ENCODE measurements at regions not wholly inside any gene's neighbourhood (a gene's known extent, or its start where the extent isn't known, plus 50 kb on each side); places are given as distances from the start of the nearest gene placed in this dataset.
"Not testable (repeated sequence)": the region's sequence is repeated elsewhere in the genome, so short reads cannot be mapped to it uniquely, and the experiment has no call there.

GRCh38 chr20:47888351-47888750, 103.1 kb upstream of the SULF2 start:
- DNase-seq (ENCODE audit: insufficient read length) (no peak), FAIRE-seq (no peak)
- no peak for TF ChIP-seq TAF1 (IDR thresholded peaks at IDR 0.05; ENCODE audit: borderline replicate concordance, low read depth, low read length)
- no peak for TF ChIP-seq POLR2AphosphoS5 (IDR thresholded peaks at IDR 0.05; ENCODE audit: low read depth, low read length)
- no peak for TF ChIP-seq POLR2A (IDR thresholded peaks at IDR 0.05; ENCODE audit: low read depth, low read length)

GRCh38 chr20:47887477-47888080, 102.3 kb upstream of the SULF2 start:
- DNase-seq (ENCODE audit: insufficient read length) (no peak), FAIRE-seq (no peak)
- TF ChIP-seq TAF1 (IDR thresholded peaks at IDR 0.05; ENCODE audit: borderline replicate concordance, low read depth, low read length) (no peak), POLR2A (IDR thresholded peaks at IDR 0.05; ENCODE audit: low read depth, low read length) (no peak), POLR2AphosphoS5 (IDR thresholded peaks at IDR 0.05; ENCODE audit: low read depth, low read length) (no peak)

GRCh38 chr20:47887064-47887463, 101.8 kb upstream of the SULF2 start:
- DNase-seq (ENCODE audit: insufficient read length) (no peak), FAIRE-seq (no peak)
- TF ChIP-seq TAF1 (IDR thresholded peaks at IDR 0.05; ENCODE audit: borderline replicate concordance, low read depth, low read length) (no peak), POLR2A (IDR thresholded peaks at IDR 0.05; ENCODE audit: low read depth, low read length) (no peak), POLR2AphosphoS5 (IDR thresholded peaks at IDR 0.05; ENCODE audit: low read depth, low read length) (no peak)

- FAIRE-seq (no peak), DNase-seq (ENCODE audit: insufficient read length) (no peak)
- TF ChIP-seq POLR2AphosphoS5 (IDR thresholded peaks at IDR 0.05; ENCODE audit: low read depth, low read length) (no peak), TAF1 (IDR thresholded peaks at IDR 0.05; ENCODE audit: borderline replicate concordance, low read depth, low read length) (no peak), POLR2A (IDR thresholded peaks at IDR 0.05; ENCODE audit: low read depth, low read length) (no peak)
These were observed 101.3 kb upstream of the SULF2 start for GRCh38 chr20:47886454-47887041.

DNA sequence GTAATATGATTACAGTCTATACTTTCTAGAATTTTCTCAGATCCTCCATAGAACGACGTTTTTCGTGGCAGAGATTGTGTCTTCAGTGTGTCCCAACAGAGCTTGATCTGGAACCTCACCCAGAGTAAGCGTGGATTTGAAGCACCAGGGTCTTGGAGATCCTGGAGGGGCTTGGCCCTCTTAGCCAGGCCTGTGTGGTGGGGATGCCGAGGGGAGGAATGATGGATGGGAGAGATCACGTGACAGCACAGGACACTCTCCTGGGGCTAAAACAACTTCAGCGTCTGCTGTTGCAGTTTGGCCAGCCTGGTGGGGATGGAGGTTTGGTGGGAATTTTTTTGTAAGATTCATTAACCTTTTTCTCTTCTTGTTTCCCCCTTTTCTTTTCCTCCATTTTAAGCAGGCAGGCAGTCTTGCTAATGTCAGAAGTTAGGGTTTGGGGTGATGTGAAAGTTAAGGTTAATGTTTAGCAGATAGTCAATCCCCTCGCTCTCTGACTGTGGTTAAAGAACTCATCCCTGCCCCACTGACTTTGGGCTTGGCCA, 100.7 kb upstream of the SULF2 start:
- no peak for DNase-seq (ENCODE audit: insufficient read length)

DNA sequence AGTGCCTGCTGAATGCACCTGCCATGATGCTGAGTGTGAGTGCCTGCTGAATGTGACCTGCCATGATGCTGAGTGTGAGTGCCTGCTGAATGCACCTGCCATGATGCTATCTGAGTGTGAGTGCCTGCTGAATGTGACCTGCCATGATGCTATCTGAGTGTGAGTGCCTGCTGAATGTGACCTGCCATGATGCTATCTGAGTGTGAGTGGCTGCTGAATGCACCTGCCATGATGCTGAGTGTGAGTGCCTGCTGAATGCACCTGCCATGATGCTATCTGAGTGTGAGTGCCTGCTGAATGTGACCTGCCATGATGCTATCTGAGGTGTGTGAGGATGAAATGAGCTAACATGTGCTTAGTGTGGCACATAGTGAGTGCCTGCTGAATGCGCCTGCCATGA, 98.7 kb upstream of the SULF2 start:
- DNase-seq (ENCODE audit: insufficient read length); FAIRE-seq: not testable (repeated sequence)

More for the DNA sequence above, 100.7 kb upstream of the SULF2 start:
- TF ChIP-seq POLR2A (IDR thresholded peaks at IDR 0.05; ENCODE audit: low read depth, low read length) (no peak), TAF1 (IDR thresholded peaks at IDR 0.05; ENCODE audit: borderline replicate concordance, low read depth, low read length) (no peak), POLR2AphosphoS5 (IDR thresholded peaks at IDR 0.05; ENCODE audit: low read depth, low read length) (no peak)
- no peak for FAIRE-seq

DNA sequence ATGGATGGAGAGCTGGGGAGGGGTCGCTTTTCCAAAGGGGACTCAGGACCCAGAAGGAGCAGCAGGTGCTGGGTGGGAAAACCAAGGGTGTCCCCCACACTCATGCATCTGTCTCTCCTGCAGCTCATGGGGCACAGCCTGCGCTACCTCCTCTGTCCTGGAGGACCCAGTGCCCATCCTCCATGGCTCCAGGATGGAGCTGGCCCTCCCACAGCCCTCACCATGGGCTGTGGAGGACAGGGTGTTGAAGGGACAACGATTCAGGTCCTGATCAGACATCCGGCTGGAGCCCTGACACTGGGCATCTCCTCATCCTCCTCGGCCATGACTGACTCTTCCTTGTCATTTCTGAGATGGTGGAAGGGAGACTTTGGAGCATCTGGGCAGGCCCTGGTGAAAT, 97.9 kb upstream of the SULF2 start:
- DNase-seq (ENCODE audit: insufficient read length) (no peak), FAIRE-seq (no peak)
- TF ChIP-seq POLR2AphosphoS5 (IDR thresholded peaks at IDR 0.05; ENCODE audit: low read depth, low read length) (no peak), TAF1 (IDR thresholded peaks at IDR 0.05; ENCODE audit: borderline replicate concordance, low read depth, low read length) (no peak), POLR2A (IDR thresholded peaks at IDR 0.05; ENCODE audit: low read depth, low read length) (no peak)

- DNase-seq (ENCODE audit: insufficient read length) (no peak), FAIRE-seq (no peak)
- TF ChIP-seq TAF1 (IDR thresholded peaks at IDR 0.05; ENCODE audit: borderline replicate concordance, low read depth, low read length): no peak
- no peak for TF ChIP-seq POLR2AphosphoS5 (IDR thresholded peaks at IDR 0.05; ENCODE audit: low read depth, low read length)
- no peak for TF ChIP-seq POLR2A (IDR thresholded peaks at IDR 0.05; ENCODE audit: low read depth, low read length)
These were observed 94.5 kb upstream of the SULF2 start for GRCh38 chr20:47879771-47880170.

DNA sequence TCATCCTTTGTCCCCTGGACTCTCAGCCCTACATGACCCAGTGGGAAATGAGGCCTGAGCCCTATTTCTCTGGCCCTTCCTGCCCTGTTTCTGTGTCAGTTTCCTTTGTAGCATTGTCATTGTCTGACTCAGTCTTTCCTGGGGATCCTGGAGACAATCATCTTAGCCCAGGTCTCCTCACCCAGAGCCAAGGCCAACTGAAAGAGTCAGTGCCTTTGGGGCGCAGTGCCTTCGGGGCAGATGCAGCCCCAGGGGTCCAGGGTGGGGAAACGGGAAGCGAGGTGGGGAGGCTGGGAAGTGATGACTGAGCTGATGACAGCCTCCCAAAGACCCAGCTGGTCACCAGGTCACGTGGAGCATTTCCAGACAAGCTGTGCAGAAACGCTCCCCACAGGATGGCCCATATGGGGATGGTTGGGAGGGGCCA, 93.3 kb upstream of the SULF2 start:
- FAIRE-seq: no peak
- no peak for DNase-seq (ENCODE audit: insufficient read length)
- no peak for TF ChIP-seq TAF1 (IDR thresholded peaks at IDR 0.05; ENCODE audit: borderline replicate concordance, low read depth, low read length)
- TF ChIP-seq POLR2A (IDR thresholded peaks at IDR 0.05; ENCODE audit: low read depth, low read length): no peak
- TF ChIP-seq POLR2AphosphoS5 (IDR thresholded peaks at IDR 0.05; ENCODE audit: low read depth, low read length): no peak

GRCh38 chr20:47876311-47877088, 91.2 kb upstream of the SULF2 start:
- FAIRE-seq (no peak), DNase-seq (ENCODE audit: insufficient read length) (no peak)
- TF ChIP-seq POLR2A (IDR thresholded peaks at IDR 0.05; ENCODE audit: low read depth, low read length) (no peak), POLR2AphosphoS5 (IDR thresholded peaks at IDR 0.05; ENCODE audit: low read depth, low read length) (no peak), TAF1 (IDR thresholded peaks at IDR 0.05; ENCODE audit: borderline replicate concordance, low read depth, low read length) (no peak)

DNA sequence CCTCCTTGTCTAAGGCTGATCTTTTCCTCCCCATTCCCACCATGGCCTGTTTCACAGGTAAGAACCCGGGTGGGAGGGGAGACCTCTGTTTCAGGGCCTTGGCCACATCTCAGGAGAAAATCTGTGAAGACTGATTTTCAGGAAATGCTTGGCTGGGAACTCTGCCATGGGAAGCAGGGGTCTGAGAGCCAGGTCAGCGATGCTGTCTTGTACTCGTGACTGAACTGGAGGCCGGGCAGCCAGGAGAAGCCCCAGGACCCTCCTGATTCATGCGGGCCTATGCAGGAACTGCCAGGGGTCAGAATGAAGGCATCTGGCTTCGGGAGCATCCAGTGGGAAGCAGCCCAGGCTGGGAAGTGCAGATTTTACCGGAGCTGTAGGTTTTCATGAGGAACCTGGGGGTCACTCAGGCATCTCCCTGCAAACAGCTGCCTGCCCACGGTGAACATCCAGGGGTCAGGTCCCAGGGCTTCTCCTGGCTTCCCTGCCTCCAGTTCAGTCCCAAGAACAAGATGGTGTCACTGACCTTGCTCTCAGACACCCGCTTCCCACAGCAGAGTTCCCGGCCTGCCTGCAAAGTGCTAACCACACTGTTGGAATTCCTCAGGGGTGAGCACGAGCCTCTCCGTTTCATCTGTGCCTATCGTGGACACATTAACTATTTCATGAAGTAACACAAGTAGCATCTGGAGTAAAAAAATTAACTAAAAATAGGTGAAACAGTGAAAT, 90.2 kb upstream of the SULF2 start:
- no peak for FAIRE-seq
- no peak for TF ChIP-seq POLR2A (IDR thresholded peaks at IDR 0.05; ENCODE audit: low read depth, low read length)
- TF ChIP-seq TAF1 (IDR thresholded peaks at IDR 0.05; ENCODE audit: borderline replicate concordance, low read depth, low read length): no peak
- TF ChIP-seq POLR2AphosphoS5 (IDR thresholded peaks at IDR 0.05; ENCODE audit: low read depth, low read length): no peak
- no peak for DNase-seq (ENCODE audit: insufficient read length)
